ENCODE measurements at regions not wholly inside any gene's neighbourhood (a gene's known extent, or its start where the extent isn't known, plus 50 kb on each side); places are given as distances from the start of the nearest gene placed in this dataset.
"Not testable (repeated sequence)": the region's sequence is repeated elsewhere in the genome, so short reads cannot be mapped to it uniquely, and the experiment has no call there.

DNA sequence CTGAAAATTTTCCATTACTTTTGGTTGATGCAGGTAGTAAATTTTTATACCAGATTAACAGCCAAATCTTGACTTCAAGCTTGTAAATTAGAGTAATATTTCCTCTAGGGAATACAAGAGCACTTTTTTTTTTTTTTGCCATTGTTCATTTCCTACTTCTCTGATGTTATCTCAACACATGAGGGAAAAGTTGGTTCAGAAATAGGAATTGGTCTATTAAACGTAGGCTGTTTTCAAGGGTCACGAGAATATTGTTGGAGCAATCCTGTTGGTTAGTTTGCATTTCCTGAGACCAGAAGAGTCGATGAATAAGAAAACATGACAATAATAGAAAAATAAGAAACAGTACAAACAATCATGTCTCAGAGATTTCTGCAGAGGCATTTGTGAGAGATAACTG, 453.9 kb upstream of the CCDC179 start:
- FAIRE-seq = no peak
- no peak for DNase-seq (ENCODE audit: extremely low spot score, insufficient read length, low read depth)

DNA sequence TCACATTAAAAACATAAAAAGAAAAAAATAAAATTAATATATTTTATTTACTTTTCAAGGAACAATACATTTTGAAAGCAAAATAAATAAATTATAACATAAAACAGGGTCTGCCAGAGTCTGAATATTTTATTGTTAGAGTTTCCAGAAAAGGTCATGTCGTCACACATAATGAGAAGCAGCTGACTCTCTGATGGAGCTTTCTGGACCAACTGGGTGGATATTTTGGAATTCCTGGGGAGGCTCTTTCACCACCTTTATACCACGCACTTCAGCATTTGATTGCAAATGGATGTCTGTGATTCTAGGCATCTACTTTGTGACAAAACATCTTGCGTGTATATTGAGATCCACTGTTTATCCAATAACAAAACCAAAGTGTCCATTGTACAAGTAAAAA, 455.0 kb upstream of the CCDC179 start:
- no peak for FAIRE-seq

DNA sequence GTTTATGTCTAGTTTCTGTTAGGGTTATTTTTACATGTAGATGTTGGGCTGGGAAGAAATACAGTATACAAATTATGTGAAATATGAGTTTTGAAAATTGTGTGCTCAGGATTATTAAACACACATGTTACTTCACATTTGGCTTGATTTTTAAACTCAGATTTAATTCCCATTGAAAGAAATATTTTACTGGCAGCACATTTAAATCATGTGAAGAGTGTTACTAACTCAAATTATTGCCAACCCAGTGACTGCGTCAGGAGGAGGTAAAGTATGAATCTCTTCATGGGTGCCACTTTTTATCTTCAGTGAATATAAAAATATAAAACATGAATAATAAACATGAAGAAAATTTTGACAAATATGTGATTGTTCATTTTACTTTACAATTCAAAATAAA, 457.5 kb upstream of the CCDC179 start:
- FAIRE-seq = no peak
- no peak for DNase-seq (ENCODE audit: extremely low spot score, insufficient read length, low read depth)

More for the DNA sequence above, 455.0 kb upstream of the CCDC179 start:
- DNase-seq (ENCODE audit: extremely low spot score, insufficient read length, low read depth) = no peak

DNA sequence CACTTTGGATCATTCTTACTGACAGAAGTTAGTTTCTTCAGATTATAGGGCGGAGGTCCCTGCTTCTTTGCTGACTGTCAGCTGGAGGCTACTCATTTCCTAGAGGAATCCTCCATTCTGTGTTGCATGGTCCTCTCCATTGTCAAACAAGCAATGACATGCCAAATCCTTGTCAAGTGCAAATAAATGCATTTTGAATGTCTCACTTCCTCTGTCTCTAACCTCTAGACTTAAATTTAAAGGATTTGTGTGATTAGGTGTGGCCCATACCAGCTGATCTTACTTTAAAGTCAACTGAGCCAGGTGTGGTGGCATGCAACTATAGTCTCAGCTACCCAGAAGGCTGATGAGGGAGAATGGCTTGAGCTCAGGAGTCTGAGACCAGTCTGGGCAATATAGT, 458.4 kb upstream of the CCDC179 start:
- DNase-seq (ENCODE audit: extremely low spot score, insufficient read length, low read depth) = no peak
- FAIRE-seq = no peak

DNA sequence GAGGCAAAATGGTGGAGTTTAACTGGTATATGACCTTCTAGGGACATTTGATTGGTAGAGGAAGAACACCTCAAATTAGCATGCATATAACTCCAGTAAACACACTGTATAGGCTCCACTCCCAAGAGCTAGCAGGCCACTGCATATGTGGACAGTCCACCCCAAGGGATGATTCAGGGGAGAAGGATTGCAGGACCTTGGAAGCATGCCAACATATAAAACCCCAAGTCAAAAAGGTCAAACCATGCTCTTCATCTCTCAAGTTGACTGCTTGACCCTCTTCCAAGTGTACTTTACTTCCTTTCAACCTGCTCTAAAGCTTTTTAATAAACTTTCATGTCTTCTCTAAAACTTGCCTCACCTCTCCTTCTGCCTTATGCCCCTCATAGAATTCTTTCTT, 459.9 kb upstream of the CCDC179 start:
- DNase-seq (ENCODE audit: extremely low spot score, insufficient read length, low read depth) = no peak
- no peak for FAIRE-seq

DNA sequence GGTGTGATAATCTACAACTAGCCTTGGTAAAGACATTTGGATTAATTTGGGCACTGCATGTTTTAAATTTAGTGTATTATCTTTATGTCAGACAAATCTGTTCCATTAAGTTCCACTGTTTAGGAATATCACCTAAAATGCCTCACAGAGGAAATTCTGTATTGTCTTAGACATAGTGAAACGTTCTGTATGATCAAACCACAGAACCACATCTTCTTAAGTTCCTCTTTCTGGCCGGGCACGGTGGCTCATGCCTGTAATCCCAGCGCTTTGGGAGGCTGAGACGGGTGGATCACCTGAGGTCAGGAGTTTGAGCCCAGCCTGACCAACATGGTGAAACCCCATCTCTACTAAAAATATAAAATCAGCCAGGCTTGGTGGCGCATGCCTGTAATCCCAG, 475.3 kb upstream of the CCDC179 start:
- not testable (repeated sequence) for DNase-seq (ENCODE audit: extremely low spot score, insufficient read length, low read depth); FAIRE-seq

DNA sequence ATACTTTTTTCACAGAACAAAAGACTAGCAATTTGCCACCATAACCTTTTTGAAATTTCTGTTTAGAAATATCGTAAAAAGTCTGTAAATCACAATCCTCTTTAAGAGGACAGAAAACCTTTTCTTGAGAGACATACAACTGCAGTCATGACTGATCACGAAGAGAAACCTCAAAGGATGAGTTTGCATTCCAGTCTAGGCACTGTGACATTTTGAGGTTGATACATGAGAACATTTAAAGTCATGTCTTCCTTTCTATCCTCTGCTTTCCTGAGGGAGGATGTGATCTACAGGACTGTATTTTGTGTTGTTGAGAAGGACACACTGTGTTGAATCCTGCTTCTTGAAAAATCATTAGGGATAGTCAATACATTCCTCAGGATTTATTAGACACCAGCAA, 476.7 kb upstream of the CCDC179 start:
- no peak for FAIRE-seq
- no peak for DNase-seq (ENCODE audit: extremely low spot score, insufficient read length, low read depth)

DNA sequence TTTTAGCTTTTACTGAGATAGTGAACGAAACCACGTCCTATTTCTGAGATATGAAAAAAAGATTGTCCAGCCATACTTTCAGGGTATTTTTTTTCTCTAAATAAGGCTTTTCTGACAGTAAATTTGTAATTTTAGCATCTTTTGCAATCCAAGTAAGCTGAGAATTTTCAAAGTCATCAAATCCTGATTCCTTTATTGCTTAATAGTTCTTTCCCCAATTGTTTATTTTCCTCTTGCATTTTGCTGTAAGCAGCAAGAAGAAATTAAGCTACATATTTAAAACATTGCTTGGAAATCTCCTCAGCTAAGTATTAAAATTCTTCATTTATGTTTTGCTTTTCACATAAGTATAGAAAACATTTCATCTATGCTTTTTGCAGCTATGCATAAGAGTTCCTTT, 493.3 kb upstream of the CCDC179 start:
- no peak for FAIRE-seq
- DNase-seq (ENCODE audit: extremely low spot score, insufficient read length, low read depth) = no peak

DNA sequence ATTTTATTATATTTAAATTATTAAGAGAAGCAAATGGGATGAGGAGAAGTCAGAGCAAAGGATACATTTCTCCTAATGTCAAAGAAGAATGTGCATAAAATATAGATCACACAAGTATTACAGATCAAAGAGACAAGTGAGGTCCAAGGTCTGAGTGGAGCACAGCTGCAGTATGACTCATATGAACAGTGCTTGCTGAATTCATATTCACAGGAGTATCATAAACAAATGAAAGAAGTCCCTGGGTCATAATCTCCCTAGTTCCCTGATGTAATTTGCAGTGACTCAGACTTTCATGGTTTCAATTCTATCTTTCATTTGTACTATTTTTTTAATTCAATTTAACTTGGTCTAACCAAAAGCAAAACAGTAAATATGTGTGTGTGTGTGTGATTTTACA, 499.0 kb upstream of the CCDC179 start:
- DNase-seq (ENCODE audit: extremely low spot score, insufficient read length, low read depth) (no peak), FAIRE-seq (no peak)

DNA sequence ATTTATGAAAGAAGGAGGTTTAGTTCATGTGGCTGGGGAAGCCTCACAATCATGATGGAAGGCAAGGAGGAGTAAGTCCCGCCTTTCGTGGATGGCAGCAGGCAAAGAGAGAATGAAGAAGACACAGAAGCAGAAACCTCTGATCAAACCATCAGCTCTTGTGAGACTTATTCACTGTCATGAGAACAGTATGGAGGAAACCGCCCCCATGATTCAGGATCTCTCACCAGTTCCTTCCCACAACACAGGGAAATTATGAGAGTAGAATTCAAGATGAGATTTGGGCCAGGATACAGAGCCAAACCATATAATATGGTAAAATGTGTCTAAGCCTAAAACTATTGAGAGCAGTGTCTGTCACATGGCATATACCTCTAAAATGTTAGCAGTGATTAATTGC, 503.8 kb upstream of the CCDC179 start:
- DNase-seq (ENCODE audit: extremely low spot score, insufficient read length, low read depth) (no peak), FAIRE-seq (no peak)

DNA sequence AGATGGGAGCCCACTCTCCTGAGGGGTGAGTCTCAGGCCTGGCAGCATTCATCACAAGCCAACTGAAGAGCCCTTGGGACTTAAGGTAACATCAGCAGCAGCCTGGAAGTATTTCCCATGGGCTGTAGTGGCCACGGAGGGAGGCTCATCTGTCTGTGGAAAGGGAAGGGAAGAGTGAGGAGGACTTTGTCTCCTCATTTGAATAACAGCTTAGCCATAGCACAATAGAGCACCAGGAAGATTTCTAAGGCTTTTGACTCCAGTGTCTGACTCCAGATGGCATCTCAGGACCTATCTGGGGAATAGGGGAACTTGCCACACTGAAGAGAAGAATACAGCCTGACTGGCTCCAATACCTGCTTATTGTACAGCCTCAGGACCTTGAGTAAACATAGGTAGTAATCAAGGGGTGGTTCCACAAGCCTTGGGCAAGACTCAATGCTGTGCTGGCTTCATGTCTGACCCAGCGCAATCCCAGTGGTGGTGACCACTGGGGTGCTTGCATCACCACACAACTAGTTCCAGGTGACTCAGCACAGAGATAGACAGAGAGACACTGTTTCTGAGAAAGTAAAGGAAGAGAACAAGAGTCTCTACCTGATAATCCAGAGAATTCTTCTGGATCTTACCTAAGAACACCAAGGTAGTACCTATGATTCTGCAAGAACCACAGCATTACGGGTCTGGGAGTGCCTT, 510.5 kb upstream of the CCDC179 start:
- no peak for DNase-seq (ENCODE audit: extremely low spot score, insufficient read length, low read depth)
- no peak for FAIRE-seq

DNA sequence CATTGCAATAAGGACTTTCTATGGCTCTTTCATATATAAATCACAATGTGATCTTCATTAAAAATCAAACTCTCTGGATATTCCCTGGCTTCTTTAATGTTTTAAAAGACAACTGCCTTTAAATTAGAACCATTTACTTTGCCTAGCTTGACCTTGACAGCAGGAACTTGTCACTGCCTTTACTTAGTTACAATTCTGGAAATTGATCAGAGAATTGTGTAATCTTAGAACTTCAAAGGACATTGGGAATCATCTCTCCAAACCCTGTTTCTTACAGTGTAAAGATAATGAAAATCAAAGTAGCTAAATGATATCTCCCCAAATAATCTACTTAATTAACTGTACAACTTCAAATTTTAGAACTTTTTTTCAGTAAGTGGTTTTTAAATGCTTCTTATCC, 517.6 kb upstream of the CCDC179 start:
- no peak for FAIRE-seq
- DNase-seq (ENCODE audit: extremely low spot score, insufficient read length, low read depth) = no peak

DNA sequence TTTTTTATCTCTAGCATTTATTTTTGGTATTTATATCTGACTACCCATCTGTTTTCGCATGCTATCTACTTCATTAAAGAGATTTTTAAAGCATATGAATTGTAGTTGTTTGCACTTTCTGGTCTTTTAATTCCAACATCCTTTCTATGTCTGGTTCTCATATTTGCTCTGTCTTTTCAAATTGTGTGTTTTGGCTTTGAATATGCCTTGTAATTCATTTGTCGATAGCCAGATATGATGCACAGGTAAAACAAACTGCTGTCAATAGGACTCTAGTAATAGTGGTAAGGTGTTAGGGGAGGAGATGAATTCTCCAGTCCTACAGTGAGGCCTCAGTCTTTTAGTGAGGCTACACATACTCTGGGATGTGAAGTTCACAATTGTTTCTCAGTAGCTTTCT, 530.8 kb upstream of the CCDC179 start:
- FAIRE-seq (no peak), DNase-seq (ENCODE audit: extremely low spot score, insufficient read length, low read depth) (no peak)

DNA sequence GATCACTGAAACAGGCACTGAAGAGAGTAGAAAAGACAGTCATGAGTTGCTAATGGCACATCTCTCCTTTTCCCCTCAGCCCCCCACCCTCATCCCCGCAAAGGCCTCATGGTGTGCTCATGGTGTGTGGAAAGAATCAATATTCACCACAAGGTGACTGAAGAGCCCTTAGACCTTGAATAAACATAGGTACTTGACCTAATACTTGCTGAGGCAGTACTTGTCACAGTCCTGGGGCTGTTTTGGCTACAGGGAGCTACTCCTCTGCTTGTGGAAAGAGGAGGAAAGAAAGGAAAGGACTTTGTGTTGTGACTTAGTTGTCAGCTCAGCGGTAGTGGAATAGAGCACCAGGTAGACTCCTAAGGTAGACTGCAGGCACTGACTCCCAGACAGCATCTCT, 537.8 kb upstream of the CCDC179 start:
- DNase-seq (ENCODE audit: extremely low spot score, insufficient read length, low read depth) (no peak), FAIRE-seq (no peak)

DNA sequence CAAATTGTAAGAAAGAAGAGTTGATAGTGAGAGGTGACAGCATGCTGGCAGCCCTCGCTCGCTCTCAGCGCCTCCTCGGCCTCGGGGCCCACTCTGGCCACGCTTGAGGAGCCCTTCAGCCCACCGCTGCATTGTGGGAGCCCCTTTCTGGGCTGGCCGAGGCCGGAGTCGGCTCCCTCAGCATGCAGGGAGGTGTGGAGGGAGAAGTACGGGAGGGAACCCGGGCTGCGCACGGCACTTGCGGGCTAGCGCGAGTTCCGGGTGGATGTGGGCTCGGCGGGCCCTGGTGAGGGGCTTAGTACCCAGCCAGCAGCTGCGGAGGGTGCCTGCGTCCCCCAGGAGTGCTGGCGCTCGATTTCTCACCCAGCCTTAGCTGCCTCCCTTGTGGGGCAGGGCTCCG, 539.7 kb upstream of the CCDC179 start:
- DNase-seq (ENCODE audit: extremely low spot score, insufficient read length, low read depth) = no peak

DNA sequence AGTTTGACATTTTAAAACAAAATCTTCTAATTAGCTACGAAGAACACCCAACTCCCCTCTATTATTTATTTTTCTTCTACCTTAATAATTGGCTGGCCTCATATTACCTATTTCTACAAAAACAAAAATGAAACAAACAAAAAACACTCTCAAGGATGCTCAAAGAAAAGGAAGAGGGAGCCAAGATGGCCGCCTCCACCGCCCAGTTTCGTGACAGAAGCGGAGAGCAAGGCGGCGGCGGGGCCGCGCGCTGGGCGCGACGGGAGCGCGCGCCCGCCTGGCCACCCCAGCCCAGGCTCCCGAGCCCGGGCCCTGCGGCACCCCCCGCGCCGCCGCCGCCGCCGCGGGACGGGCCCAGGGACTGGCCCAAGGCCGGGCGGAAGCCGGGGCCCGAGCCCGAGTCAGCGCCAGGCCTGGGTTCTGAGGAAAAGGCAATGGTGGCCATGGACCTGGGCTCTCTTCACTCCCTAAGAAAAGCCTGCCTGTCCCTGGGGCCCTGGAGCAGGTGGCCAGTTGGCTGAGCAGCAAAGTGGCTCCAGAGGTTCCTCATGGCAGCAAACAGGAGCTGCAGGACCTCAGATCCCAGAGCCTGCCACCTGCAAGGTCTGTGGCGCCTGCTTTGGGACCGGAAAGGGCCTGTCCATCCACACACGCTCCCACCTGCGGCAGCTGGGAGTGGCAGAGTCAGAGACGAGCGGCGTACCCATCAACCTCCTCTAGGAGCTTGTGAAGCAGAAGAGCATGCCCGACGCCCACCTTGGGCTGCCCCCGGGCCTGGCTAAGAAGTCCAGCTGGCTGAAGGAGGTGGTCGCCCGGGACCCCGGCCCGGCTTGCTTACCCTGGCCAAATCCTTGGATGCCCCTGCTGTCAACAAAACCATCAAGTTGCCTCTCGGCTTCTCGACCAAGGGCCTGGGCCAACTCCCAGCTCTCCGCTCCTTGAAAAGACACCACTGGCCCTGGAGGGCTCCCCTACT, 543.2 kb upstream of the CCDC179 start:
- FAIRE-seq (no peak), DNase-seq (ENCODE audit: extremely low spot score, insufficient read length, low read depth) (no peak)

More for the DNA sequence above, 539.7 kb upstream of the CCDC179 start:
- FAIRE-seq = no peak

DNA sequence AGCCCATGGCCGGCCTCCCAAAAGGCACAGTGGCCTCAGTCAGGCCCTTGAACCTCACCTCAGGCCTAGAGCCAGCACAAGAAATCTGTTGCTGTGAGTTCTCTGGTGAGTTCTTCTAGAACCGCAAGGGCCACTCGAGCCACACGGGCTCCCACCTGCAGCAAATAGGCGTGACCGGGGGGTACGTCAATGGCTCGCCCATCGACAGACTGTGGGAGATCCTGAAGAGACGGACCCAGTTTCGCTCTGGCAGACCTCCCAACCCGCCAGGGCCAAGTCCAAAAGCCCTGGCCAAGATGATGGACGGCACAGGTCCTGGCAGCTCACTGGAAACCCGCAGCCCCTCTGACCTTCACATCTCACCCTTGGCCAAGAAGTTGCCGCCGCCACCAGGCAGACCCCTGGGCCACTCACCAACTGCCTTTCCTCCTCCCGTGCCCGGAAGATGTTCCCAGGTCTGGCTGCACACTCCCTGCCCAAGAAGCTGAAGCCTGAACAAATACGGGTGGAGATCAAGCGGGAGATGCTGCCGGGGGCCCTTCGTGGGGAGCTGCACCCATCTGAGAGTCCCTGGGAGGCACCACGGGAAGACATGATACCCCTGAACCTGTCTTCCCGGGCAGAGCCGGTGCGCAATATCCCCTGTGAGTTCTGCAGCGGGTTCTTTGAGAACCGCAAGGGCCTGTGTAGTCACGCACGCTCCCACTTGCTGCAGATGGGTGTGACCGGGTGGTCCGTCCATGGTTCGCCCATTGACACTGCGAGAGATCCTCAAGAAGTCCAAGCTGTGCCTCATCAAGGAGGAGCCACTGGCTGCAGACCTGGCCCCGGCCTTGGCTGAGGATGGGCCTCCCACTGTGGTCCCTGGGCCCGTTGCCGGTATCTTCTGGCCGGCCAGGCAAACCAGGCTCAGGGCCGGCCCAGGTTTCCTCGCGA, 544.2 kb upstream of the CCDC179 start:
- FAIRE-seq (no peak), DNase-seq (ENCODE audit: extremely low spot score, insufficient read length, low read depth) (no peak)

DNA sequence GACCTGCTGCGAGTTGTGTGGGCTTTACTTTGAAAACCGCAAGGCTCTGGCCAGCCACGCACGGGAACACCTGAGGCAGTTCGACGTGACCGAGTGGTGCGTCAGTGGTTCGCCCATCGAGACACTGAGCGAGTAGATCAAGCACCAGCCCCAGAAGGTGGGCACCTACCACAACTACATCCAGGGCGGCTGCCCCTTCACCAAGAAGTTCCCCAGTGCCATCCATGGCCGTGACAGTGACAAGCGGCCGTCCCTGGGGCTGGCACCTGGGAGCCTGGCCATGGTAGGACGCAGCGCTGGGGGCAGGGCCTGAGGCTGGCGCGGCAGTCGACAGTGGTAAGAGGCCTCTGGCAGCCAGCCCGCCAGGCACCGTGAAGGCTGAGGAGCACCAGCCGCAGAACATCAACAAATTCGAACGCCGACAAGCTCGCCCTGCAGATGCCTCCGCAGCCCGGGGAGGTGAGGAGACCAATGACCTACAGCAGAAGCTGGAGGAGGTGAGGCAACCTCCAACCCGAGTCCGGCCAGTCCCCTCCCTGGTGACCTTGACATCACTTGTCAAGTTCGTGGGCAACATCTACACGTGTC, 545.2 kb upstream of the CCDC179 start:
- FAIRE-seq (no peak), DNase-seq (ENCODE audit: extremely low spot score, insufficient read length, low read depth) (no peak)

DNA sequence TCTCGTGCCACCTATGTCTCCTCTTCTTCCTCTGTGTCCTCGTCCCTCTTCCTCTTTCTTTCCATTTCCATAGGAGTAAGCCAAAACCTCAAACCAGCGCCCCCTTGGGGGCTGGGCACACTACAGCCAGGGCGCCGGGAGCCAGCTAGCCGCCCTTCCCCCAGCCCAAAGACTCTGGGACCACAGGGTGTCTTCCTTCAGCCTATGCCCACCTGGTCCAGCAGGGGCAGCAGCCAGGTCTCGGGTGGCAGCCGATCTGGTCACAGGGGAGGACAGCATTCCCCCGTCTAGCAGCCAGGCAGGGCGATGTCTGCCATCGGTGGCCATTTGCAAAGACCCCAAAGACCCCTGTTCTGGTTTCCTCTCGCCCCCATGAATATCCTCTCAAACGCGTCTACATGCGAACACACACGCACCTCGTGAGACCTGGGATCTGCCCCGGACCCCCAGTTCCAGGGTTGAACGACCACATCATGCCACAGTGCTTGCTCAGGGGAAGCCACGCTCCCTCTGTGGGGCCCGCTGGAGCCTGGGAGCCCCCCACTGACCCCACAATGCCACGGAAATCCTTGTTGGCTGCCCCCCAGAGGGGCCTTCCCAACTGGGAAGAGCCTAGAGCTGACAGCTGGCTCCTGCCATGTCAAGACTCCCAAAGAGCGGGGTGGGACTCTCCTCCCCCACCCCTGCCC, 546.0 kb upstream of the CCDC179 start:
- no peak for DNase-seq (ENCODE audit: extremely low spot score, insufficient read length, low read depth)
- FAIRE-seq = no peak

All from GM18507 (cell line).